ENCODE measurements at regions not wholly inside any gene's neighbourhood (a gene's known extent, or its start where the extent isn't known, plus 50 kb on each side); places are given as distances from the start of the nearest gene placed in this dataset.

GRCh38 chr2:83787189-83787588 is 671.9 kb downstream of the SUCLG1 start:
- no peak for DNase-seq (ENCODE audit: low spot score)
- in situ Hi-C loops (cut with MboI; ENCODE audit: low pct_unique_long_range_greater_than_20kb, low sequenced_read_pairs, unreplicated experiment): no loop called here
- TF ChIP-seq CTCF (IDR thresholded peaks at IDR 0.05; ENCODE audit: extremely low read depth, insufficient read depth, missing control alignments): no peak

- no peak for TF ChIP-seq CTCF (IDR thresholded peaks at IDR 0.05; ENCODE audit: extremely low read depth, insufficient read depth, missing control alignments)
- DNase-seq (ENCODE audit: low spot score): no peak
- in situ Hi-C loops (cut with MboI; ENCODE audit: low pct_unique_long_range_greater_than_20kb, low sequenced_read_pairs, unreplicated experiment): no loop called here
Observed at GRCh38 chr2:83786140-83786539, 672.9 kb downstream of the SUCLG1 start.

GRCh38 chr2:83784947-83785346 is 674.1 kb downstream of the SUCLG1 start:
- in situ Hi-C loops (cut with MboI; ENCODE audit: low pct_unique_long_range_greater_than_20kb, low sequenced_read_pairs, unreplicated experiment): no loop called here
- DNase-seq (ENCODE audit: low spot score): no peak
- TF ChIP-seq CTCF (IDR thresholded peaks at IDR 0.05; ENCODE audit: extremely low read depth, insufficient read depth, missing control alignments): no peak

GRCh38 chr2:83784315-83784714 is 674.8 kb downstream of the SUCLG1 start:
- TF ChIP-seq CTCF (IDR thresholded peaks at IDR 0.05; ENCODE audit: extremely low read depth, insufficient read depth, missing control alignments): no peak
- in situ Hi-C loops (cut with MboI; ENCODE audit: low pct_unique_long_range_greater_than_20kb, low sequenced_read_pairs, unreplicated experiment): no loop called here
- no peak for DNase-seq (ENCODE audit: low spot score)

GRCh38 chr2:83782122-83782521 is 677.0 kb downstream of the SUCLG1 start:
- no peak for DNase-seq (ENCODE audit: low spot score)
- no peak for TF ChIP-seq CTCF (IDR thresholded peaks at IDR 0.05; ENCODE audit: extremely low read depth, insufficient read depth, missing control alignments)
- in situ Hi-C loops (cut with MboI; ENCODE audit: low pct_unique_long_range_greater_than_20kb, low sequenced_read_pairs, unreplicated experiment): no loop called here

GRCh38 chr2:83764447-83765005 is 694.6 kb downstream of the SUCLG1 start:
- in situ Hi-C loops (cut with MboI; ENCODE audit: low pct_unique_long_range_greater_than_20kb, low sequenced_read_pairs, unreplicated experiment): no loop called here
- TF ChIP-seq CTCF (IDR thresholded peaks at IDR 0.05; ENCODE audit: extremely low read depth, insufficient read depth, missing control alignments): no peak
- no peak for DNase-seq (ENCODE audit: low spot score)

- DNase-seq (ENCODE audit: low spot score): no peak
- no peak for TF ChIP-seq CTCF (IDR thresholded peaks at IDR 0.05; ENCODE audit: extremely low read depth, insufficient read depth, missing control alignments)
- in situ Hi-C loops (cut with MboI; ENCODE audit: low pct_unique_long_range_greater_than_20kb, low sequenced_read_pairs, unreplicated experiment): no loop called here
Observed at GRCh38 chr2:83757329-83757728, 701.8 kb downstream of the SUCLG1 start.

Data from GM13977 (cell line).